ENCODE measurements at regions not wholly inside any gene's neighbourhood (a gene's known extent, or its start where the extent isn't known, plus 50 kb on each side); places are given as distances from the start of the nearest gene placed in this dataset.

GRCh38 chr14:71273366-71273765 lies 366.1 kb downstream of the PCNX1 start:
- no peak for TF ChIP-seq CTCF (conservative IDR thresholded peaks at IDR 0.05; ENCODE audit: low read depth in 2 of 2)
- TF ChIP-seq REST (IDR thresholded peaks at IDR 0.05; ENCODE audit: unreplicated experiment), result no peak
- no peak for TF ChIP-seq EZH2 (IDR thresholded peaks at IDR 0.05; ENCODE audit: low read depth, unreplicated experiment)
- no peak for TF ChIP-seq POLR2AphosphoS5 (IDR thresholded peaks at IDR 0.05; ENCODE audit: low read depth)
- TF ChIP-seq EZH2phosphoT487 (IDR thresholded peaks at IDR 0.05; ENCODE audit: unreplicated experiment), result no peak

Data from GM23338 (cell line).